ENCODE measurements at regions not wholly inside any gene's neighbourhood (a gene's known extent, or its start where the extent isn't known, plus 50 kb on each side); places are given as distances from the start of the nearest gene placed in this dataset.

DNA sequence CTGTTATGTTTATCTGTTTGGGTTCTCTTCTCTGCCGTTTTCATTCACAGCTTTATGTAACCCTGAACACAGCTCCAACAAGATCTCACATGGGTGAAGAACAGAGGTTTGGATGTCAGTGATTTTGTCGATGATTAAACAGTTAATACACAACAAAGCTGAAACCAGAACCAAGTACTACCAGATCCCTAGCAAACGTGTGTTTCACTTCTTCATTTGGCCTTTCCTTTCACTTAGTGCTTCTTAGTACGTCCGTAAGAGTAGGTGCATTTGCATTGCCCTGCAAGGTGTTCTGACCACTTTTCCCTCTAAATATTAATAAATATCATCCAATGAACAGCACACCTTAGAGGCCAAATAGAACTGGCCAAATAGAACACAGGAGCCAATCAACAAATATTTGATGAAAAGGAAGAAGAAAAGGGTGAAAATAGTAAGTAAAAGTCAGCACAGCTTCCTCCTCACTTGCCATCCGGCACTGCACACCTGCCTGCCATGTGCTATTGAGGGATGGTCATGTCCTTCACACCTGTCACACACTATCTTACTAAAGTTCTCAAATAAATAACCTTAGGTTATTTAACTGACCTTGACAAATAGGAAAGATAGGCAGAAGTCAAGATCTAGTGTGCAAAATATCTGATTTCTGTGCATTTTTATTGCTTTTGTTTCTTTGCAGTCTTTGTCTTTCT is 252.6 kb upstream of the ANKRD30A start:
- no peak for DNase-seq (ENCODE audit: low read depth)
- TF ChIP-seq, protein P1, sequence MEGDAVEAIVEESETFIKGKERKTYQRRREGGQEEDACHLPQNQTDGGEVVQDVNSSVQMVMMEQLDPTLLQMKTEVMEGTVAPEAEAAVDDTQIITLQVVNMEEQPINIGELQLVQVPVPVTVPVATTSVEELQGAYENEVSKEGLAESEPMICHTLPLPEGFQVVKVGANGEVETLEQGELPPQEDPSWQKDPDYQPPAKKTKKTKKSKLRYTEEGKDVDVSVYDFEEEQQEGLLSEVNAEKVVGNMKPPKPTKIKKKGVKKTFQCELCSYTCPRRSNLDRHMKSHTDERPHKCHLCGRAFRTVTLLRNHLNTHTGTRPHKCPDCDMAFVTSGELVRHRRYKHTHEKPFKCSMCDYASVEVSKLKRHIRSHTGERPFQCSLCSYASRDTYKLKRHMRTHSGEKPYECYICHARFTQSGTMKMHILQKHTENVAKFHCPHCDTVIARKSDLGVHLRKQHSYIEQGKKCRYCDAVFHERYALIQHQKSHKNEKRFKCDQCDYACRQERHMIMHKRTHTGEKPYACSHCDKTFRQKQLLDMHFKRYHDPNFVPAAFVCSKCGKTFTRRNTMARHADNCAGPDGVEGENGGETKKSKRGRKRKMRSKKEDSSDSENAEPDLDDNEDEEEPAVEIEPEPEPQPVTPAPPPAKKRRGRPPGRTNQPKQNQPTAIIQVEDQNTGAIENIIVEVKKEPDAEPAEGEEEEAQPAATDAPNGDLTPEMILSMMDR (IDR thresholded peaks at IDR 0.05; ENCODE audit: insufficient read depth, low read depth, low read length, missing control alignments) = no peak
- no peak overlapping the region for H3K4me3 ChIP-seq (ENCODE audit: low read depth, low read length)

DNA sequence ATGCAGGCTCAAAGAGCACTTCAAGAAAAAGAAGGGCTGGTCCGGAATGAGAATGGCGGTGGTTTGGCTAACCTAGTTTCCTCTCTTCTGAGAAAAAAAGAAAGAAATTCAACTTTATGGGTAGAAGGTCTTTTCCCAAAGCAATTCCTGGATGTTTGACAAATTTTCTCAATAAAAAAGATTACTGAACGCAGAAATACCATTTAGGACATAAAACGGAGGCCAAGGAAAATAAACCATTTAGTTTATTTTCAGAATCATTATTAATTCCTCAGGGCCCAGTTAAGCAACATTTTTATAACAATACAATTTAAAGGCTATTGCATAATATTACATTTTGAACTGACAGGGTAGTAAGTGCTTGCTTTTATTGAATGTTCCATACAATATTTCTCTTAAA is 284.6 kb upstream of the ANKRD30A start:
- no peak for DNase-seq (ENCODE audit: low read depth)
- TF ChIP-seq, protein P1 (IDR thresholded peaks at IDR 0.05; ENCODE audit: insufficient read depth, low read depth, low read length, missing control alignments) = no peak

GRCh38 chr10:36837416-36837815 is 288.0 kb upstream of the ANKRD30A start:
- no peak for DNase-seq (ENCODE audit: low read depth)
- no peak overlapping the region for H3K4me3 ChIP-seq (ENCODE audit: low read depth, low read length)
- TF ChIP-seq, protein P1 (IDR thresholded peaks at IDR 0.05; ENCODE audit: insufficient read depth, low read depth, low read length, missing control alignments) = no peak

More for the DNA sequence above, 284.6 kb upstream of the ANKRD30A start:
- H3K4me3 ChIP-seq (ENCODE audit: low read depth, low read length) = no peak overlapping the region

GRCh38 chr10:36819781-36820180 is 305.6 kb upstream of the ANKRD30A start:
- TF ChIP-seq, protein P1 (IDR thresholded peaks at IDR 0.05; ENCODE audit: insufficient read depth, low read depth, low read length, missing control alignments) = no peak
- no peak for DNase-seq (ENCODE audit: low read depth)
- H3K4me3 ChIP-seq (ENCODE audit: low read depth, low read length) = no peak overlapping the region

GRCh38 chr10:36817898-36818297 is 307.5 kb upstream of the ANKRD30A start:
- no peak overlapping the region for H3K4me3 ChIP-seq (ENCODE audit: low read depth, low read length)
- TF ChIP-seq, protein P1 (IDR thresholded peaks at IDR 0.05; ENCODE audit: insufficient read depth, low read depth, low read length, missing control alignments) = no peak
- DNase-seq (ENCODE audit: low read depth) = no peak

DNA sequence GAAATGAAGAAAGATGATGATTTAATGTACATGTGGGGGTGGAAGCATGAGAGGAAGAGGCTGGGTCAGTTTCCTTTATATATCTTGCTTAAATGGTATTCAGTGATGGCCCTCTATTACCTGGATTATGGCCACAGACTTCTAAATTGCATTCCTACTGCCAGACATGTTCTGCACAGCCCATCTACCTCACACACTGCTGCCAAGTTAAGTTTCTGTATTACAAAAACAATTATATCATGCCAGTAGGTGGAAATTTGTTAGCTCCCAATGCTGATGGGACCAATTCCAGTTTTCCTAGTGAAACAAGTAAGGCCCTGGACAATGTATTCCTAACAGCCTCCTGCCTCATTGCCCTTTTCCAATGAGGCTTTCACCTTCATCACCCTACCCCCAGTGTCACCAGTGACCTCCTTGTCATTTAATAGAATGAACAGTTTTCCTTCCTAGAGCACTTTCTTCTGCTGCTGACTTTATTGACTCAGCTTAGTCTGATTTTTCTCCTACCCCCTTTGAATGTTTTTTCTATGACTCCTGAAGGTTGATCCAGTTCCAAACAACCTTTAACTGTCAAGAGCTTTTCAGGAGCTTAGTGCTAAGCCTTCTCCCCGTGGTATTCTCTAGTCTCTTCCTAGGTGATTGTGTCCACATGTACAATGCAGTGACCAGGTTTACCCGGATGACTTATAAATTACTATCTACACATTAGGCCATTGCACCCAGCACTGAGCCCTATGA is 316.6 kb upstream of the ANKRD30A start:
- H3K4me3 ChIP-seq (ENCODE audit: low read depth, low read length) = no peak overlapping the region
- TF ChIP-seq, protein P1 (IDR thresholded peaks at IDR 0.05; ENCODE audit: insufficient read depth, low read depth, low read length, missing control alignments) = no peak
- no peak for DNase-seq (ENCODE audit: low read depth)
